ENCODE measurements at regions not wholly inside any gene's neighbourhood (a gene's known extent, or its start where the extent isn't known, plus 50 kb on each side); places are given as distances from the start of the nearest gene placed in this dataset.

DNA sequence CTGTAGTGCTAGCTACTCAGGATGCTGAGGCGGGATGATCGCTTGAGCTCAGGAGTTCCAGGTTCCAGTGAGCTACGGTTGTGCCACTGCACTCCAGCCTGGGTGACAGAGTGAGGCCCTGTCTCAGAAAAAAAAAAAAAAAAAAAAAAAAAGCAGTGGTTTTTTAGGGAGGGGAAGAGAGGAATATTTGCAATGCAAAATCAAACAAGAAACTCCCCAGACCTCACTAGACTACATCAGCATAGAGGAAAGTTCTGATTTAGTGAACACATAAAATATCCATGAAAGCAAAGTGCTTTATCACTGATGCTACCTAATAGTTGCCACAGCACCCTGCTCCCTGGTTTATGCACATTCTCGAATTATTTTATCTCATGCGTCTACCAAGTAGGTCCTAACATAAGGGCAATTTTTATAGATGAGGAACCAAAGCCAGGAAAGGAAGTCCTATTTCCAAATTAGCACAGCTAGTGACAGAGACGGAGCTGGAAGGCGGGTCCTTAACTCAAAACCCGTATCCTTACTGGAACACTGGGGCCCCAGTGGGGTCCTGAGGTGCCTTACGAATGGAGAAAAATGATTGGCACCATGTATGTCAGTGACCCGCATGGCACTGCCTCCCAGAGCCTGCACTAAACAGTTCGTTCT is 50.7 kb upstream of the GPR157 start:
- no peak for DNase-seq

DNA sequence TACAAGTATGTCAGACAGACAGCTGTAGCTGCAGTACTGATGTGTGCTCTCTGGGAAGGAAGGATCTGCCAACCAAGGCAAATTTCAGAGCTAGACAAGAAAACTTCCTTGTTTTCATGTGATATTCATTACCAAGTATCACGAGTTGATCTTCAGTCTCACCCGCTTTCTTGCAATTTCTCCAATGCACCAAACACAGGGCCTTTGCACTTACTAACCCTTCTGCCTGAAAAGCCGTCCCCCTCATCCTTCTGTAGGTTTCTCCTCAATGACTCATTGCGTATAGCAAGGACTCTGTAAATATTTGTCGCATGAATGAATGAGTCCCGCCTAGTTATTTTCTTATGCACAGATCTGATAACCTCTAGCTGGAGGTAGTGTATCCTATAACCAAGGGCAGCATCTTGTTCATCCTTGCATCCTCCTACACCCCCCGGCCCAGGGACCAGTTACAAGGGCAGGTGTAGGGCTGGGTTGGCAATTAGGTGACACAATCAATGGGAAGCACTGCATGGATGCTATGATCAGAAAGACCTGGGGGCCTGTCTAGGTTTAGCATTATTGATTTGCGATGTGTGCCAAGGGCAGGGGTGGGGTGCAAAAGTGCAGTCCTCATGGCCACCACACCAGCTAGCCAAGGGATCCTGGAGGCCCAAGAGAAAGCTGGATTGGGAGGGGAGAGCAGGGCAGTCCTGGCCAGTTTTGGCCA is 51.4 kb upstream of the GPR157 start:
- no peak for DNase-seq

DNA sequence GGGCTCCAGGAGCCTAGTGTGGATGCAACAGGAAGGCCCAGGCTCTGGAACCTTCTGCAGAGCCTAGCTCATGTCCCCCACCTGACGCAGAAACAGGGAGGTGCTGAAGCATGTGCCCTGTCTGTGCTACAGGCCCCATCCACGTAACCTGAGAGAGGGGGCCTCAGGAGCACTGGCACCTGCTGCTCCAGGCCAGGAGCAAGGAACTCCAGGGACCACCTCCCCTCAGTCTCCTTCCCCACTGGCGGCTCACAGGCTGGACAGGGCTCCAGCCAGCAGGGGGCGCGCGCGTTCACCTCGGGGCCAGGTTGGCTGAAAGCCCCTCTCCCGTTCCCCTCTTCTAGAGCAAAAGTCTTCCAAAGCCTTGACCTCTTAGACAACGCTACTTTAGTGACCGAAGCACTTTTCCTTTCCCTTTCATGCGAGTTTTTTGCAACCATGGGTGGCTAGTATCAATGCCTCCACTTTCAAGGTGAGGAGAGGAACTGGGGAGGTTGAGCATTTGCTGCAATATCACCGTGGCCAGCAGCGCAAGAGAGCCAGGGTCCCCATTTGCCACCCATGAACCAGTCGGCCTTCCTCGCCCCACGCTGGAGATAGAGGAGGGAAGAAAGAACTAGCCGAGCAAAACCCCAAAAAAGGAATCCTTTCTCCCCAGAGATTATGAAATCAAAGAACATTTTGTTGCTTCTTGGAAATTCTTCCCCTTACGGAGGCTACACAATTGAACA is 52.4 kb upstream of the GPR157 start:
- peak in 35 of 56 donors; percentile 2 to 72 (median 27) for DNase-seq

DNA sequence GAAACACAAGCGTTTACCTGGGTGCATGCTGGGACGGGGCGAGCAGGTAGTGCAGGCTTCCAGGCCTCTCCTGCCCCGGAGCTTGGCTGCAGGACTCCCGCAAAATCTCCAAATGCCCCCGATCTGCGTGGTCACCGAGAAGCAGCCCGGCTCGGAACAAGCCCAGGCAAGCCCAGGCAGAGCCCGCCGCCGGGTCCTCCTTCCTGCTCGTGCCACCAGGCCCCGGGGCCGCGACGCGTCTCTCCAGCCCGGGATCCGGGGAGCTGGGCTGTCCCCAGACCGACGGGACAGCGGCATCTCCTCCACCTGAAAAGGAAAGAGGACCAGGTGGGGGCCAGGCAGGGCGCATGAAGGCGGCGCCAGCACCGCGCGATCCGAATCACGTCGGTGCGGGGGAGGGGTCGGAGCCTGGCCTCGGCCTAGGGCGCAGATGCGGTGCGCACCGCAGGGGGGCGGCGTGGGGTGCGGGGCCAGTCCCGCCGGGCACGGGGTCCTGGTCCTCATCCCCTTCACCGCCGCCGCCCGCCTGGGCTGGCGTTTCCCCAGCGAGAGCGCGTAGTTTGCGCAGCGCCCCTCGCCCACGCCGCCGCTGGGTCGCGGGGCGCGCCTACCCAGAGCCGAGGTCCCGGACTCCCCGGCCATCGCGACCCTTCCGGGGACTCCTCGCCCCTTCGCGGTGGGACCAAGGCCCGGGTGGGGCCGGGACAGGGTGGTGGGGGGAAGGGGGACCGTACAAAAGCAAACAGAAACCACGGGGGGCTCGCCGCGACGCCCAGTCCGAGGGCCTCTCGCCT is 52.4 kb upstream of the H6PD start:
- peak in 4 of 56 donors; percentile 6 to 27 (median 20) for DNase-seq

DNA sequence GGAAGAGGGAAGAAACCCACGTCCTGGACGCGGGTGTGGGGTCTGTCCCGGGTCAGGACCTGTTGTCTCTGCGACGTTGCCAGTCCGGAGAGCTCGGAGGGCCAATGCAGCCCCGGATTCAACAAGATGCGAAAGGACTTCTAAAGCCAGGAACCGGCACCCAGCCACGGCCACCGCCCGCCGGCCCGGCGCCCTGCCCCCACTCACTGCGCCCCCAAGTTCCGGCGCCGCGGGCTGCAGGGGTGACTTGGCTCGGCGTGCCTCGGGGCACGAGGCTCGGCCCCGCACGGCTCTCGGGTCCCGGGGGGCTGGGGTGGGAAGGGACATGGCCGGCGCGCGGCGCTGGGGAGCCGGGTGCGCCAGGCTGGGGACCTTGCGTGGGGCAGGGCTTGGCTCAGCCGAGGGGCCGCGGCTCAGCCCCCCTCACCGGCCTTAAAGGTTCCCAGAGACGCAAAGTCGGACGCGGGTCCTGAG is 51.8 kb upstream of the H6PD start:
- no peak for DNase-seq

DNA sequence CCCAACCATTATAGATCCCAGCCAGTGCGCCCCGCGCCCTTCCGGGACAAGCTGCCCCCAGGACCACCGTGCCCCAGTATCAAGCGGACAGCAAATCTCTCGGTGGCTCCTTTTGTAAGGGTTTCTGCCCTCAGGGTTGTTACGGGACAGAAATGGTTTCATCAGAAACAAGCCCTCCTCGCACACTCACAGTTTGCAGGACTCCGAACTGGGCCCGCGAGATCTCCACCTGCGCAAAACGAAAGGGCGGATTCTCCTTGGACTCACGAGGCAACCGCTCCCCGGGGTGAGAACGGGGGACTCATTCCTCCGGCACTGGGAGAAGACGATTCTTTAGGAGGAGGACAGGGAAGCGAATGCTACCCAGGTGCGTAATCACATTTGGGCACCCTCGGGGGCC is 51.1 kb upstream of the H6PD start:
- no peak for DNase-seq

DNA sequence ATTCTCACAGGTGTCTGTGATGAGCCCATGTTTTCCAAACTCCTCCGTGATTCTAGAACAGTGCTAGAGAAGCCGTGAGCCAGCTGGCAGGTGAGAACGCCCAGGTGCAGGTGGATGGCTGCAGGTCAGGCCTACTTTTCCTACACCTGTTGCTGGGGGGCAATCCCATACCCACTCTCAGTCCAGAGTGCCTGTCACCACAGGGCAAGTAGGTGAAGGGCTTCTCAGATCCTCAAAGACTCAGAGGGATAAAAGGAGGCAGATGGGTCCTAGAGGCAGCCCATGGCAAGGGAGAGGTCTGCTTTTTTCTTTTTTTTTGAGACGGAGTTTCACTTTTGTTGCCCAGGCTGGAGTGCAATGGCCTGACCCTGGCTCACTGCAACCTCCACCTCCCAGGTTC is 50.7 kb upstream of the H6PD start:
- DNase-seq: no peak

DNA sequence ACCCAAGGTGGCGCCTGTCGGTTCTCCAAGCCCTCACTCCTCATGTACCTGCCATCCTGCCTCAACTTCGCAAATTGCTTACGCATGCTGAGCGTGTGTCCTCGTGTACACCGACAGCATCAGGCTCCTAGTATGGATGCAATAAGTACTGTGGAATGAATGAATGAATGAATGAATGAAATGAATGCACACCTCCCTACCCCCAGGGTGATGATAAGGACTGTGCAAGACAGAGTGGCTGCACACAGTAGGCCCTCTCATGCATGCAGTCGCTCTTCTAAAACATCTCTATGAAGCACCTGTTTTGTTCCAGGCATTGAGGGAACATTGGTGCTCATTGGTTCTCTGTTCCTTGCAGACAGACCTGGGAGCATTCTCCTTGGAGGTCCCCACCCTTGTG is 49.8 kb upstream of the H6PD start:
- no peak for DNase-seq
